ENCODE measurements at regions not wholly inside any gene's neighbourhood (a gene's known extent, or its start where the extent isn't known, plus 50 kb on each side); places are given as distances from the start of the nearest gene placed in this dataset.

- H4K20me1 ChIP-seq (ENCODE audit: insufficient read depth, low read length), result no peaks in the 10 kb centered on the region
- no peak for TF ChIP-seq CTCF (IDR thresholded peaks at IDR 0.05)
- peaks cover 0 to 4% of the 10 kb centered on the region in 2 donors for H3K9me3 ChIP-seq (replicated peaks in 1 of 2; ENCODE audit: control insufficient read depth in 1 of 2, insufficient read depth in 1 of 2, low read length in 2 of 2)
- DNase-seq, result no peak
- no peaks in the 10 kb centered on the region for H3K36me3 ChIP-seq (replicated peaks in 1 of 2; ENCODE audit: control insufficient read depth in 1 of 2, insufficient read depth in 2 of 2, low read length in 2 of 2)
- WGBS (ENCODE audit: insufficient coverage), result 100% methylated on average over 1 of the region's 2 CpGs
- H3K27ac ChIP-seq (ENCODE audit: low read depth in 1 of 2, low read length in 2 of 2), result no peak overlapping the region
- no peaks in the 10 kb centered on the region for H3K4me1 ChIP-seq (ENCODE audit: control insufficient read depth in 1 of 2, insufficient read depth in 2 of 2, low read length in 2 of 2)
- Mint-ChIP-seq H3K27ac (no peak overlapping the region), H3K27me3 (ENCODE audit: low read depth in 3 of 3) (no peaks in the 10 kb centered on the region), H3K4me3 (no peak overlapping the region), H3K4me1 (no peaks in the 10 kb centered on the region), H3K9me3 (peaks cover 0 to 4% (median under 1%) of the 10 kb centered on the region in 7 donors), H3K36me3 (no peaks in the 10 kb centered on the region)
- intact Hi-C loops (cut with micrococcal nuclease), result no loop called here
- no peak overlapping the region for H3K4me3 ChIP-seq (replicated peaks in 1 of 3; ENCODE audit: low read depth in 2 of 3, low read length in 3 of 3)
- no peaks in the 10 kb centered on the region for H3K79me2 ChIP-seq (ENCODE audit: insufficient read depth, low read length)
- no peak overlapping the region for H3K4me2 ChIP-seq (replicated peaks; ENCODE audit: extremely low read depth, low read length, poor library complexity, severe bottlenecking)
- no peak overlapping the region for H2AFZ ChIP-seq (ENCODE audit: insufficient read depth, low read depth, low read length, poor library complexity, severe bottlenecking)
- H3K27me3 ChIP-seq (ENCODE audit: control insufficient read depth in 2 of 2, insufficient read depth in 2 of 2, low read length in 2 of 2), result no peaks in the 10 kb centered on the region
- no peak overlapping the region for H3K9ac ChIP-seq (ENCODE audit: insufficient read depth, low read length, poor library complexity, severe bottlenecking)
Observed at GRCh38 chr10:53479365-53479764, 706.8 kb upstream of the MBL2 start.

- no peaks in the 10 kb centered on the region for H3K36me3 Mint-ChIP-seq
- H3K4me1 Mint-ChIP-seq, result no peaks in the 10 kb centered on the region
- Histone ChIP-seq H3K9me3 (replicated peaks in 1 of 2; ENCODE audit: control insufficient read depth in 1 of 2, insufficient read depth in 1 of 2, low read length in 2 of 2) (peaks cover 0 to 3% of the 10 kb centered on the region in 2 donors), H3K27ac (ENCODE audit: low read depth in 1 of 2, low read length in 2 of 2) (no peak overlapping the region), H3K4me1 (ENCODE audit: control insufficient read depth in 1 of 2, insufficient read depth in 2 of 2, low read length in 2 of 2) (no peaks in the 10 kb centered on the region), H3K4me3 (replicated peaks in 1 of 3; ENCODE audit: low read depth in 2 of 3, low read length in 3 of 3) (no peak overlapping the region), H4K20me1 (ENCODE audit: insufficient read depth, low read length) (no peaks in the 10 kb centered on the region), H3K79me2 (ENCODE audit: insufficient read depth, low read length) (no peaks in the 10 kb centered on the region), H3K27me3 (ENCODE audit: control insufficient read depth in 2 of 2, insufficient read depth in 2 of 2, low read length in 2 of 2) (no peaks in the 10 kb centered on the region), H3K4me2 (replicated peaks; ENCODE audit: extremely low read depth, low read length, poor library complexity, severe bottlenecking) (no peak overlapping the region), H3K36me3 (replicated peaks in 1 of 2; ENCODE audit: control insufficient read depth in 1 of 2, insufficient read depth in 2 of 2, low read length in 2 of 2) (no peaks in the 10 kb centered on the region), H3K9ac (ENCODE audit: insufficient read depth, low read length, poor library complexity, severe bottlenecking) (no peak overlapping the region), H2AFZ (ENCODE audit: insufficient read depth, low read depth, low read length, poor library complexity, severe bottlenecking) (no peak overlapping the region)
- intact Hi-C loops (cut with micrococcal nuclease), result no loop called here
- H3K27me3 Mint-ChIP-seq (ENCODE audit: low read depth in 3 of 3), result no peaks in the 10 kb centered on the region
- TF ChIP-seq CTCF (IDR thresholded peaks at IDR 0.05), result no peak
- 60% methylated on average over 1 of the region's 1 CpG for WGBS (ENCODE audit: insufficient coverage)
- no peak overlapping the region for H3K4me3 Mint-ChIP-seq
- H3K27ac Mint-ChIP-seq, result no peak overlapping the region
- H3K9me3 Mint-ChIP-seq, result peaks cover 0 to 2% (median 0%) of the 10 kb centered on the region in 7 donors
- no peak for DNase-seq
Observed at GRCh38 chr10:53477313-53477675, 704.7 kb upstream of the MBL2 start.
